SU-DHL-6 (cell line): ENCODE measurements at regions not wholly inside any gene's neighbourhood (a gene's known extent, or its start where the extent isn't known, plus 50 kb on each side); places are given as distances from the start of the nearest gene placed in this dataset.

ENCODE experiments used
- H2AFZ ChIP-seq: fragments of 200-600 bp; sonication (generic); 2 replicates; pipeline ENCODE4 v1.6.1; 2014; ENCODE audit warnings: low read depth, mild to moderate bottlenecking, moderate library complexity, mixed read lengths, antibody characterized with exemption, low read length; ENCODE audit not compliant: severe bottlenecking
- H3F3A ChIP-seq: fragments of 200-600 bp; shearing (Covaris generic); 2 replicates; pipeline ENCODE4 v1.6.0; 2016; ENCODE audit warnings: antibody characterized with exemption, mild to moderate bottlenecking; ENCODE audit not compliant: insufficient read depth
- H3K27ac ChIP-seq: fragments of 200-600 bp; sonication (generic); 2 replicates; pipeline ENCODE4 v1.5.1; 2016; ENCODE audit warnings: low read depth, mild to moderate bottlenecking, low read length, moderate library complexity, mixed read lengths
- H3K27me3 ChIP-seq: fragments of 200-600 bp; sonication (generic), shearing (Covaris generic); 2 replicates; pipeline ENCODE4 v1.6.0; 2014; ENCODE audit warnings: mild to moderate bottlenecking, low read length
- H3K36me3 ChIP-seq: fragments of 200-600 bp; sonication (generic); 2 replicates; pipeline ENCODE4 v1.6.1; 2014; ENCODE audit warnings: mild to moderate bottlenecking, low read length, mixed read lengths
- H3K4me2 ChIP-seq: fragments of 300-600, 200-600 bp; shearing (Covaris generic), sonication (generic); 2 replicates; pipeline ENCODE4 v1.6.0; 2014; ENCODE audit warnings: low read length, low read depth, mild to moderate bottlenecking; ENCODE audit not compliant: poor library complexity, severe bottlenecking
- H3K4me3 ChIP-seq: fragments of 200-600 bp; sonication (generic); 2 replicates; pipeline ENCODE4 v1.5.1; 2014; ENCODE audit warnings: antibody characterized with exemption, low read length, mild to moderate bottlenecking, mixed read lengths; ENCODE audit not compliant: insufficient read depth, poor library complexity, severe bottlenecking
- H3K79me2 ChIP-seq: fragments of 200-600 bp; sonication (generic); 2 replicates; pipeline ENCODE4 v1.6.1; 2014; ENCODE audit warnings: mild to moderate bottlenecking, low read length, moderate library complexity; ENCODE audit not compliant: insufficient read depth
- H3K9ac ChIP-seq: fragments of 200-600 bp; sonication (generic); 2 replicates; pipeline ENCODE4 v1.7.0; 2014; ENCODE audit warnings: mild to moderate bottlenecking, low read length
- H3K9me2 ChIP-seq: fragments of 200-600 bp; sonication (generic); replicated peaks from 2 replicates; pipeline ENCODE4 v1.6.1; 2014; ENCODE audit warnings: low read length; ENCODE audit not compliant: insufficient read depth
- H3K9me3 ChIP-seq: fragments of 200-600 bp; sonication (generic); 2 replicates; pipeline ENCODE4 v1.6.1; 2014; ENCODE audit warnings: low read length, mixed read lengths; ENCODE audit not compliant: insufficient read depth
- H4K20me1 ChIP-seq: fragments of 200-600 bp; sonication (generic); 2 replicates; pipeline ENCODE4 v1.6.1; 2014; ENCODE audit warnings: low read depth, mild to moderate bottlenecking, antibody characterized with exemption, low read length, moderate library complexity, mixed read lengths
- EZH2phosphoT487 ChIP-seq: fragments of 200-600 bp; sonication (generic), shearing (Covaris generic); conservative IDR thresholded peaks from 2 replicates; pipeline ENCODE4 v1.6.1; 2018; ENCODE audit warnings: mild to moderate bottlenecking, antibody characterized with exemption, low read length, moderate library complexity, mixed read lengths
- TF ChIP-seq, protein P1 (sequence below): fragments of 200-600 bp; sonication (generic); IDR thresholded peaks from one replicate; pipeline ENCODE4 v1.5.1; 2017; ENCODE audit warnings: antibody characterized with exemption, mild to moderate bottlenecking, low read length, moderate library complexity; ENCODE audit not compliant: insufficient read depth, poor library complexity, severe bottlenecking

DNA sequence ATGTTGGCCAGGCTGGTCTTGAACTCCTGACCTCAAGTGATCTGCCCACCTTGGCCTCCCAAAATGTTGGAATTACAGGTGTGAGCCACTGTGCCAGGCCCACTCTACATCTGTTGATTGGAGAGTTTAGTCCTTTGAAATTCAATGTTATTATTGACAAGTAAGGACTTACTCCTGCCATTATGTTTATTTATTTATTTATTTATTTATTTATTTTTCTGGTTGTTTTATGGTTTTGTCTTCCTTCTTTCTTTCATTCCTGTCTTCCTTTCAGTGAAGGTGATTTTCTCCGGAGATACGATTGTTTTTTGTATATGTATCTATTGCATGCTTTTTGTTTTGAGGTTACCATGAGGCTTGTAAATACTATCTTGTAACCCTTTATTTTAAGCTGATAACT is 602.6 kb downstream of the EPM2A start:
- H3K36me3 ChIP-seq = no peaks in the 10 kb centered on the region
- no peak for TF ChIP-seq EZH2phosphoT487
- TF ChIP-seq, protein P1, sequence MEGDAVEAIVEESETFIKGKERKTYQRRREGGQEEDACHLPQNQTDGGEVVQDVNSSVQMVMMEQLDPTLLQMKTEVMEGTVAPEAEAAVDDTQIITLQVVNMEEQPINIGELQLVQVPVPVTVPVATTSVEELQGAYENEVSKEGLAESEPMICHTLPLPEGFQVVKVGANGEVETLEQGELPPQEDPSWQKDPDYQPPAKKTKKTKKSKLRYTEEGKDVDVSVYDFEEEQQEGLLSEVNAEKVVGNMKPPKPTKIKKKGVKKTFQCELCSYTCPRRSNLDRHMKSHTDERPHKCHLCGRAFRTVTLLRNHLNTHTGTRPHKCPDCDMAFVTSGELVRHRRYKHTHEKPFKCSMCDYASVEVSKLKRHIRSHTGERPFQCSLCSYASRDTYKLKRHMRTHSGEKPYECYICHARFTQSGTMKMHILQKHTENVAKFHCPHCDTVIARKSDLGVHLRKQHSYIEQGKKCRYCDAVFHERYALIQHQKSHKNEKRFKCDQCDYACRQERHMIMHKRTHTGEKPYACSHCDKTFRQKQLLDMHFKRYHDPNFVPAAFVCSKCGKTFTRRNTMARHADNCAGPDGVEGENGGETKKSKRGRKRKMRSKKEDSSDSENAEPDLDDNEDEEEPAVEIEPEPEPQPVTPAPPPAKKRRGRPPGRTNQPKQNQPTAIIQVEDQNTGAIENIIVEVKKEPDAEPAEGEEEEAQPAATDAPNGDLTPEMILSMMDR = no peak
- no peak overlapping the region for H2AFZ ChIP-seq
- no peak overlapping the region for H3K4me2 ChIP-seq
- H3K9me3 ChIP-seq = no peaks in the 10 kb centered on the region
- no peaks in the 10 kb centered on the region for H4K20me1 ChIP-seq
- no peaks in the 10 kb centered on the region for H3K79me2 ChIP-seq
- H3K27ac ChIP-seq = no peak overlapping the region
- H3K9ac ChIP-seq = no peak overlapping the region
- H3F3A ChIP-seq = no peaks in the 10 kb centered on the region
- H3K4me3 ChIP-seq = no peak overlapping the region
- H3K9me2 ChIP-seq = no peaks in the 10 kb centered on the region
- no peaks in the 10 kb centered on the region for H3K27me3 ChIP-seq

GRCh38 chr6:145135702-145136101 is 599.6 kb downstream of the EPM2A start:
- Histone ChIP-seq H3K36me3 (no peaks in the 10 kb centered on the region), H2AFZ (no peak overlapping the region), H3K9ac (no peak overlapping the region), H3K4me2 (no peak overlapping the region), H3K79me2 (no peaks in the 10 kb centered on the region), H3K9me3 (no peaks in the 10 kb centered on the region), H3K4me3 (no peak overlapping the region), H3F3A (no peaks in the 10 kb centered on the region), H3K27ac (no peak overlapping the region), H3K27me3 (no peaks in the 10 kb centered on the region), H4K20me1 (no peaks in the 10 kb centered on the region), H3K9me2 (no peaks in the 10 kb centered on the region)
- TF ChIP-seq, protein P1 = no peak
- TF ChIP-seq EZH2phosphoT487 = no peak

DNA sequence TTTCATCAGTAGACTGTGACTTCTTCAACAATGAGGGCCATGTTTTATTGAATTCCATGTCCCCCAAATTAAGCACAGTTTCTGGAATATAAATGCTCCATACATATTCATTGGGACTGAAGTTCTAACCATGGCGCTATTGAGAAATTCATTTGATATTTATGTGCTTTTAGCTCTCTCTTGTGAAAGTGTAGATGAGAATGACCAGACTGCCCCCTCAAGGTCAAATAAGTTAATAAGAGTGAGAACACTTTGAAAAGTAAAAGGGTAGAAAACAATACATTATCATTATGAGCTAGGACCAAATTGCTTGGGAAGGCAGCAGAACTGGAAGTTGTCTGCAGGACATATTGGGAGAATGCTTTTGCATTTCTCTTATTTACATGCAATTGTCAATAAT is 597.9 kb downstream of the EPM2A start:
- Histone ChIP-seq H4K20me1 (no peaks in the 10 kb centered on the region), H3K4me2 (no peak overlapping the region), H3K79me2 (no peaks in the 10 kb centered on the region), H3K27ac (no peak overlapping the region), H3K9me2 (no peaks in the 10 kb centered on the region), H3F3A (no peaks in the 10 kb centered on the region), H2AFZ (no peak overlapping the region), H3K36me3 (no peaks in the 10 kb centered on the region), H3K4me3 (no peak overlapping the region), H3K9ac (no peak overlapping the region), H3K9me3 (no peaks in the 10 kb centered on the region), H3K27me3 (no peaks in the 10 kb centered on the region)
- TF ChIP-seq EZH2phosphoT487 = no peak
- TF ChIP-seq, protein P1 = no peak
